DMS153 treated with DMSO at 0.1 percent for 48 hours (cell line): ENCODE measurements at regions not wholly inside any gene's neighbourhood (a gene's known extent, or its start where the extent isn't known, plus 50 kb on each side); places are given as distances from the start of the nearest gene placed in this dataset.
"Not testable (repeated sequence)": the region's sequence is repeated elsewhere in the genome, so short reads cannot be mapped to it uniquely, and the experiment has no call there.

Experiments
- DNase-seq: peaks from one replicate; lab custom pipeline; 2025; ENCODE audit not compliant: unreplicated experiment; lab: John Stamatoyannopoulos, UW

DNA sequence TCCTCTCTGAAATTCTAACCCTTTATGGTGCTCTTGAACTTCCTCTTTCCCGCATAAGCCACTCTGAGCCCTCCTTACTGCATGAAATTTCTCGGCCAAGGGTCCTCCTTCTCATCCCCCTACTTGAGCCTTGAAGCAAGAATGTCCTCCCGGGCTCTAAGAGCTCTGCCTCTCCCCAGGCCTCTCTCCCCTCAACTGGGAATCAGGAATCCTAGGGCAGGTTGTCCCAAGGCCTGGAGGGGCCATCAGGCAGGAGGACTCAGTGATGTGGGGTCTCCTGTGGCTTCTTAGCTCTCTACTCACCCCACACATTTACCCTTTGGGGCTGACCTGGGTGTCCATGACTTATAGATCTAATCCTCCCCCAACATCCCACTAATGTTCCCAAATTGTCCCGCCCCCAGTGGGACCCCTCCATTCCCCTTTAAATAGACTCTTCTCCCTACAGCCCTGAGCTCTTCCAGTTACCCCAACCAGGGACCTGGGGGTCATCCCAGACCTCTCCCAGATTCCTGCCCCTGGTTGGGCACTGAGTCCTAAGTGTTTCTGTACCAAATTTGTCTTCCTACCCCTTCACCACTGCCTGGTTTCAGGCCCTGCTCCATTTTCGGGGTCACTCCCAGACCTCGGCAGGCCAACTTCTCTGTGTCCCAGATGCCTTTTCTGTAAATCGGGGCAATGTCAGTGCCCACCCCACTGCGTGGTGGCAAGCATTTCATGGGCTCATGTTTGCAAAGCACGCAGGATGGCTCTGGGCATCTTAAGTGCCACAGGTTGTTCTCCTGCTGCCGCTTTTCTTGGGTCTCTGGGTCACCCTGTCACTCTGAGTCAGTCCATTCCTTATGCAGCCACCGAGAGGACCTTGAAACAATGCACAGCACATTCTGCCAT lies 171.2 kb downstream of the ASB1 start:
- no peak for DNase-seq

DNA sequence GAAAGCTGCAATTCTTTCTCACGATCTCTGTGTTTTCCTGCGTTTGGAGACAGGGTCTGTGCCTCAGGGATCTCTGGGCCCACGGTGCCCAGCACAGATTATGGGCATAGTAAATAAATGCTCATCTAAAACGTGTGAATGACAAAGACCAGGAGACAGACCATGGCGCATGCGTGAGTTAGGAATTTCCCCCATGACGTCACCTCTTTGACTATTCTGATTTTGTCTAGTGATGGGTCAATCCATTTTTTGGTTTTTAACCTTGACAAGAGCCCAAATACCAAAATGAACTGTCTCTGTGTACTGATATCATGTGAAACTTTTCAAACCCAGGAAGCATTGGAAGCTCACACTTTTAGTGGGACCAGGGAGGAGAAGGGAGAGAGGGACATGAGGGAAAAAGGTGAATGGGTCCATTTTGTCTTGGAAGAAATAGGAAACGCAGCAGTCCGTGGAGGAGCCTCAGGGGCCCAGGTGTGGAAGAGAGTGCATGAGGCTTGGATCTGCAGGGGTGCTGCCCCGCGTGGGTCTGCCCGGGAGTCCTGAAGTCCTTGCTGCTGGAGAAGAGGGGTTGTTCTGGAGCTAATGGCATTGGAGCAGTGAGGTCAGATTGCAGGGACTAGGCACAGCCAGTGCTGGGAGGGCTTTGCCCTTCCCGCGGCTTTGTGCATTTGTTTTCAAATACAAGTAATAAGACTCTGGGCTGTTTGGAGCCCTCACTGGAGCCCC lies 172.2 kb downstream of the ASB1 start:
- no peak for DNase-seq

DNA sequence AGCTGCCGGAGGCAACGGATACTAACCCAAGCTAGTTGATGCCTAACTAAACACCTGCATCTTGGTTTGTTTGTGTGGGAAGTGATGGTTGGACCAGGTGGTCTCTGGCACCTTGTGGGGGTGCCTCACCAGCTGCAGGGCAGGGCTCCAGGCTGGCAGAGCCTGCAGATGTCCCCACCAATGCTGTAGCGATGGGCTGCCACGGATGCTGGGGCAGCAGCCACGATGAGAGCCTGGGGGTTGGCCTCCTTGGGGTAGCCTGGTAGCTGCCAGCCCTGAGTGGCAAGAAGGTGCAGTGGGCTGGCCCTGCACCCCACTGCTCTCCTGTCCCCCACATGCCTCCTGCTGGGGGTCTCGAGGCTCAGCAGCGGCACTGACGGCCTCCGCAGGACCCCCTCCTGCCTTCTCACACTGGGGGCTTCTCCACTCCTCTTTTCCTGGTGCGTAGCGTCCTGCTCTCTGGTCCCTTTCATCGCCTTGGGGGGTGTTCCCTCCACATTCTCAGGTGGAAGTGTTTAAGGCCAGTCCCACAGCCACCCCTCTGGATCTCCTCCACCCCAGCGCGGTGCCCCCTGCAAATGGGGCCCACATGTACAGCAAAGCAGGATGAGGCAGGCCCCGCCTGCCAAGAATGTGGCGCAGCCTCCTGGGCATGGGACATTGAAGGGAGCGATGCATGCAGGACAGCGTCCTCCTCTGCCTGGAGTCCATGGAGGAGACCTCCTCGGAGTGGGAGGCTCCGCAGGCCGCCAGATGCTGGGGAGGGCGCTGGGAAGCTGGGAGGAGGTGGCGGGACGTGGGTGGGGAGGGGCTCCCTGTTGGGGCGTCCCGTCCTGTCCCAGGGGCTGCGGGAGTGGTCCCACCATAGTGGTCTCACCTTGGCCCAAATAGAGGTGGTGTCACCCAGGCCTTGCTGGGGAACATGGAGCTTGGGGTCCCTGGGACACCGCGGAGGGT lies 173.1 kb downstream of the ASB1 start:
- no peak for DNase-seq

DNA sequence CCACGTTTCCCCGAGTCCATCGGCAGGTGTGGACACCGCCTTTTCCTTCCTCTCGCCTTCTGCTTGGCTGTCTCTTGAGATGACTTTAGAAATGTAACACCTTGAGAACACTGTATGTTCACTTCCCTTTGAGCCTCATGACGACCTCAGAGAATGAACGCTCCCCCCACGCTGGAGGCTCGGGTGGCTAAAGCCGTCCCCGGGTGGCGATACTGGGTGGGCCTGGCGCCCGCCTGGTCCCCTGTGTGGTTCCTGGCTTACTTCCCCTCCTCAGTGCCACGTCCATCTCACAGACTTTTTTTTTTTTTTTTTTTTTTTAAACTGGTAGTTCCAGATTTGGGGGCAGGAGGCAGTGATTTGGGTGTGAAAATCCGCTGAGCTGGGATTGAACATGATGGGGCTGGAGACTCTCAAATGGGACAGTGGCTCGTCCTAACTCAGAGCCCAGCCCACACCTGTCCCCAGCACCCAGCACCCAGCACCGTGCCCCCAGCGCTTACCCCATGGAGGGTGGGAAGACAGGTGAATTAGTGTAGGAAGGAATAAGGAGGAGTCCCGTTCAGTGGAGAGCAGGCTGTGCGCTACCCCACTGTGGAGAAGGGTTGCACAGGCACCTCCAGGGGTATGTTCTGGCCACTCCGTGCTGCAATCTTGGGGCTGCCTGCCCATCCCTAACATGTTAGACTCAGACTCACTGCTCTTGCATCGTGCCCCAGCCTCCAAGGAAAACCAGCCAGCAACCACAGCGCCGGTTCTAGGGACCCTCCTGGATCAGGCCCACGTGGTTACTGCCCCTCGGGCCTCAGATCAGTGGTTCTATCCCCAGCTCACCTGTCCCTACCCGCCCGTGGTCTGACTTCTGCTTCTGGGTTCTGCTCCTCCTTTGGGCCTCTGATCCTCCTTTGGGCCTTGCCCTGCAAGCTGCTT lies 174.0 kb downstream of the ASB1 start:
- DNase-seq, result no peak

DNA sequence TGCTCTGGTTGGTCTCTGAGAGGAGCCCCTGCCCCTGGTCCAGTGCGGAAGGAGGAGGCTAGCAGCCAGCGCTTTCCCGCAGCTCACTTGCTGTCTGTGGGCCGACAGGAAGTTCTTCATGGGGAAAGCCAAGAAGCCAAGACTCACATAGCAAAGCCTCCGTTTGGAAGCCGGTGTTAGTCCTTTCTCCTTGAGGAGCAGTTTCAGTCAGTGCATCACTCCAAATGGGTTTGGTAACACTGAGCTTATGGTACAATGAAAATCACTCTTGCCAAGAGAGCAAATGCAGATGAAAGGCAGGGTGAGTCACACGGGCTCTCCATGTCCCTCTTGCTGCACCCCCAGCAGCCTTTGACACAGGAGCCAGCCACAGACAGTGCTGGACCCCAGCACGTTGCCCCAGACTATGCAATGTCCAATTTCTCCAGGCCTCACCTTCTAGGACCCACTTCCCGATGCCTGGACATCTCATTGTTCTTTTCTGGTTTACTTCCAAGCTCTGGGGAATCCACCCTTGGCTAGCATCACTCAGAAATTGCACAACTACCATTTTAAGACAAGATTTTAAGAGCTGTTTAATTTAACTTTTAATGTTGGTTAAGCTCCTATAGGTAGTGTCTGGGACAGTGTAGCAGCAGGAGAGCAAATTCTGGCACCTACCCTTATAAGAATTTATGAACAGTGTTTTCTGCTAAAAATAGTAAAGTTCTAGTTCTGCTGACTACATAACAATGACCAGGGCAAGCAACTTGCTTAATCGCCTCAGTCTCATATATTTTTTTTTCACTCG lies 174.9 kb downstream of the ASB1 start:
- no peak for DNase-seq

DNA sequence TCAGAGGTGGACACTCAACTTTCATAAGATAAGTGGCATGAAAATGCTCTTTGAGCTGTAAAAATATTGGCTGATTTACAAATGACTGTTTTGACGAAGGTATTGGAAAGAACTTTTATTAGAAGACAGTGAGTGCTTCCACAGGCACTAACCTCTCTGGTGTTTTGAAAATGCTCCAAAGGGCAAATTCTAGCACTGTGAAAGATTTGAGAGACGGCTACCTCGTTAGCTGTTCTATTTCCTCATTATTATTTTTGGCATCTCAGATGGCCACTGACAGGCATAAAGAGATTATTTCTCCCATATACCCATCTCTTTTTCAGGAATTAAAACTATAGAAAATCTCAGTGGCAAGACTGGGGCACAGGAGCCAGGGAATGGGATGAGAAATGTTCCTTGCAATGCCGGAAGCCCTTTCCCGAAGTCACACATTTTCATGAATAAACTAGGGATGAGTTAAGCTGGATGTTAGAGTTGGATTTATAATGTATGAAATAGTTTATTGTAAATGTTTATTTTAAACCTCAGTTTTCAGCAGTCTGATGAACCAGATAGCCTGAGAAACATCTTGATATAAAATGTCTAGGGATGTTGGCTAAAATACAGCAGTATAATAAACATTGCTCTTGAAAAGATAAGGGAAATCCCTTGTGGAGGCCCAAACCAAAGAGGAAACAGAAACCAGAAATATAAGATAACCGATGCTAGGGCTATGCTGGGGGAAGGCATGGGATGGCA lies 175.7 kb downstream of the ASB1 start:
- DNase-seq, result no peak

DNA sequence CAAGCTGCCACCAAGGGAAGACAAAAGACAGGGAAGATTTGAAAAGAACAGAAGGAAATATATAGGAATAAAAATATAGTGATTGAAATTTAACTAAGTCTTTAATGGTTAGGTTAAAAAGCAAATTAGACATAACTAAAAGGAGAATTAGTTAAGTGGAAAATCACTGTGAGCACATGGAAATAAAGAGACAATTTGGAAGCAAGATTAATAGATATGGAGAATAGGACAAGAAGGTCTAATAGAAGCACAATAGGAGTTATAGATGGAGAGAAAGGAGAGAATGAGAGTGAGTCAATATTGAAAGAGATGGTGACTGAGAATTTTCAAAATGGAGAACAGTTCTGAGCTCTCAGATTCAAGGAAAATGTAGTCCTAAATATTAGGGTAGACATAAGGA lies 176.9 kb downstream of the ASB1 start:
- no peak for DNase-seq

DNA sequence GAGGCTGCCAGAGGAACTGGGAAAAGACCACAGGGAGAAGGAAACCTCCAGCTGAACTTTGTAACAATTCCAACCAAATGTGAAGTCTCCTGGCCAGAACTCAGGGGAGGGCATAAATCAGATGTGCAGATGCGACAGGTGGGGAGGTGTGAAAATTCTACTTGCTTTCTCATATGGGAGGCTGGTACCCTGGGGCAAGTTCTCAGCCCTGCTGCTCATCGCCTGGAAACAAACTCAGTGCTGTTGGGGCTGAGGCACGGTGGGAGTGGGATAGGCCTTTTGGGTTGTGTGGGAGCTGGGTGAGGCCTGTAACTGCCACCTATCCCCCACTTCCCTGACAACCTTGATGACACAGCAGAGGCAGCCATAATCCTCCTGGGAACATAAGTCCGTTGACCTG lies 179.6 kb downstream of the ASB1 start:
- no peak for DNase-seq

DNA sequence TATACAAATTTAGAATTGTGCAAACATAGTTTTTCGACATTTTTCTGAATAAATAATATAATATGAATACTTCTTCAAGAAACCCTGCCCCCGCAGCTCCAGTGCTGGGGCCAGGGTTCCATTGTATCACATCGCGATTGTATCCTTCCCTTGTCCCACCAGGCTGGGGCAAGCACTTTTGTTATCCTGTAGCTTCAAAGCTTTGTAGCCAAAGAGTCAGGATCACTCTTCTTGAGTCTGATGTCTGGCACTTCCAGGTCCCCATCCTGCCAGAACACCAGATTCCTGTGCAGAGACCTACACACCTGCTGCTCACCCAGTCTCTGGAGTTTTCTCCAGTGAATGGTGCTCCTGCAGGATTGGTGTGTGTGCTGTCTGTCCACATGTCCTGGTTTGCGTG lies 186.9 kb downstream of the ASB1 start:
- DNase-seq, result no peak

DNA sequence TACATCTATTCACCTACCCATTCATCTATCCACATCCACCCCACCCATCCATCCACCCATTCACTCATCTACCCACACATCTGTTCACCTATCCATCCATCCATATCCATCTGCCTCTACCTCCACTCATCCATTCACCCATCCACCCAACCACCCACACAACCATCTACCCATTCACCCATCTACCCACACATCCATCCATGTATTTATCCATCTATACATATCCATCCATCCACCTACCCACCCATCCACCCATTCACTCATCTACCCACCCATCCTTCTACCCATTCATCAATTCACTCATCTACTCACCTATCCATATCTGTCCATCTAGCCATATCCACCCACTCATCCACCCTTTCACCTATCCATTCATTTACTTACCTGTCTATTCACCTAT lies 187.6 kb downstream of the ASB1 start:
- DNase-seq, result no peak

DNA sequence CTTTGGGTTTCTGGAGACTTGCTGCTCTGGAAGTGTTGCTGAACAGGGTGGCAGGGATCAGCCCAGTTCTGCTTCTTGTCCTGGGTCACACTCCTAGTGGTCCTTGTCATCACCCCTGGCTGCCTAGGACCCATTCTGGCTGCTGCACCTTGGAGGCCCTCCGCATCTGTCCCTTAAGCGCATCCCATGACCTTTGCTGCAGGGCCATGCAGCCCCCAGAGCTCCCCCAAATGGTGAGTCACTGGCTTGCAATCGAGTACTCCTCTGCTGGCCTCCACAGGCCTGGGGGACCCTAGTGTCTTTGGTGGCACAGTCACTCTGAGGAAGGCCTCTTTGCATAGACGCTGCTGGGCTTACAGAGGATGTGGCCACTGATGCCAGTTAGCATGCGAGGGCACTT lies 188.5 kb downstream of the ASB1 start:
- no peak for DNase-seq

DNA sequence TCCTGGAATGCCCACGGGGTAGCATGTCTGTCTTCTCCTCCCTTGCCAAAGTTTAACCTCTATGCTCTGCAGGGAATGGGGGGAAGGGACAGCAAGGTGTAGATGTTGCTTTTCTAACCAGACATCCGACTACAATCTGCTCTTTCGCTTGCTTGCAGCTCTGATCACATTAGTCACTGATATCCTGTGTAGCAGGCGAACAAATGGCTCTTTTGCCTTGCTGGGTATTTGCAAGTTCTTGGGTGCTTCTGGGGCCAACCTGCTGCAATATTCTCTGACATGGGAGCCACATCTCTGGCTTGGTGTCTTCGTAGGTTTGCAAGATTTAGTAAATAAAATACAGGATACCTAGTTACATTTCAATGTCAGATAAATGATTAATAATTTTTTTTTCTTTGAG lies 190.0 kb downstream of the ASB1 start:
- DNase-seq, result no peak

DNA sequence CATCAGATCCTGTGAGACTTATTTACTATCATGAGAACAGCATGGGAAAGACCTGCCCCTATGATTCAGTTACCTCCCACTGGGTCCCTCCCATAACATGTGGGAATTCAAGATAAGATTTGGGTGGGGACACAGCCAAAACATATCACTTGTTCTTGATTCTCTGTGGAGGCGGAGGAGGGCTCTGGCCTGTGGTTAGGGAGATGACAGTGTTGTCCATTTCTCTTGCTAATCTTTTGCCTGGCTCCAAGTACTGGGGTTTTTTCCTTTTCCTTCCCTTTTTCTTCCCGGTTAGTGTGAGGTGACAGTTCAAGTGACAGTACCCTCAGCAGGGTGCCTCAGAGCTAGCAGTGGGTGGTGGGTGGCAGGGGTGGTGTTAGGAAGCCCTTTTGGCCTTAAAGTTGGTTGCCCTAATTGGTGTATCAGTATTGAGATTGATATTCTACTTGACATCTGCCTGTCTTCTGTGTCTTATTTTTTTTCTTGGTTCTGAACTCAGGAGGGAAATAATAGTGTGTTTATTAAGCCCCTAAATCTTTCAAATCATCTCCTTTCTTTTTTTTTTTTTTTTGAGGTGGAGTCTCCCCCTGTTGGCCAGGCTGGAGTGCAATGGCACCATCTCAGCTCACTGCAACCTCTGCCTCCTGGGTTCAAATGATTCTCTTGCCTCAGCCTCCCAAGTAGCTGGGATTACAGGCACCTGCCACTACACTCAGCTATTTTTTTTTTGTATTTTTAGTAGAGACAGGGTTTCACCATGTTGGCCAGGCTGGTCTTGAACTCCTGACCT lies 192.0 kb downstream of the ASB1 start:
- not testable (repeated sequence) for DNase-seq

DNA sequence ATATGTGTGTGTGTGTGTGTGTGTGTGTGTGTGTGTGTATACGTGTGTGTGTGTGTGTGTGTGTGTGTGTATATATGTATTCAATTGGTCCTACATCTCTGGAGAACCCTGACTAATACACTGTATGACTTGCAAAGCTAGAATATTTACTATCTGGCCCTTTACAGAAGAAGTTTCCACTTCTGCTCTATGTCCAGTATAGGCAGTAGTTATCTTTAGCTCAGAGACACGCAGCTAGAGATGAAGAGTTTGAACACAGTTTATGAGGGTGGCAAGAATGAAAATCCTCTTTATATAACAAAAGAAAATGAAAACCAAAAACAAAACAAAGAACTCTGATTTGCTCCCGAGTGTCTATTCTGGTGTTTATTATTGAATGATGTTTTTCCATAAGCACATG lies 201.2 kb downstream of the ASB1 start:
- DNase-seq, result no peak

DNA sequence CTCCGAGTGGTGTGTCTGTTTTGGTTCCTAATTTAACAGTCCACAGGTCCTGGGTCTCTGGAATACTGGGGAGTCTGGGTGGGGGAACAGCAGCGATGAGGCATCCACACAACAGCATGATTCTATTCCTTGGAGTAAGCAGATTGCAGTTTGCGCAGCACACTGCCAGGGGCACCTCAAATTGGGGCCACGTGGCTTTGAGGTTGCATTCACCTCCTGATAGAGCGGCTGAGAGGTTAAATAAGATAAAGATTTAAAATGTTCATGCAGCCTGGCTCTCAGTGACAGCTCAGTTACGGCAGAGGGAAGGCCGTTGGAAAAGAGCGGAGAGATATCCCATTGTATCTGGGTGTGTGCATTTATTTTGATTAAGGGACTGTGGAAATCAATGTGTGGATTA lies 202.3 kb downstream of the ASB1 start:
- DNase-seq, result no peak

DNA sequence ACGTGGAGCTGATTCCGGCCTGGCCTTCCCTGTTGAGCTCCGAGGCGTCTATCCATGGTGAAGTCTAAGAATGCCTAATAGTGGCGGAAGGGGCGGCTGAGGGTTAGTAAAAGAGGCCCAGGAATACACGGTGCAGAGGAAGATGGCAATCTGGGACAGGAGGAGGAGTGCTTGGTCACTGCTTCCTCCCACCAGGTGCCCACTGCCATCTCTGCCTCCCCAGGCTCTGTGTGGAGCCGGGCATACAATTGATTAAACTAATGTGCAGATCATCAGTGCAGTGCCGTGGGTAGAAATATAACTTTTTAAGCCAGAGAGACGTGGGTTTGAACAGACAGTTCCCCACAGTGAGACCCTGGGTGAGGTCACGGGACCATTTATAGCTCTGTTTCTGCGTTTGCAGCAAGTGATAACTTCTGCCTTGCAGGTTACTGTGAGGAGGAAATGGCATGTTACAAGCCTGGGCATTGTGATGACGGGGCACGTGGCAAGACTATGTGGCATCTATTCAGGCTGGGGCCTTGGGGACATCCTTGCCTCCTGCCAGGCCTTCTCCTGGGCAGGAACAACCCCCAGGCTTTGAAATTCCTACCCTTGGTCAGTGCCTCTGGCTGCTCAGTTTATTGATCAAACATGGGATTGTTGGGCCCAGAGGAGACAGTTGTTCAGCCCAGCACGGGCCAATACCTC lies 204.9 kb downstream of the ASB1 start:
- DNase-seq, result no peak
